CD4-positive, alpha-beta T cell treated with Interleukin-12 subunit alpha and Interleukin-12 subunit beta, for 1 hour (primary cell): ENCODE measurements at regions not wholly inside any gene's neighbourhood (a gene's known extent, or its start where the extent isn't known, plus 50 kb on each side); places are given as distances from the start of the nearest gene placed in this dataset.
"Not testable (repeated sequence)": the region's sequence is repeated elsewhere in the genome, so short reads cannot be mapped to it uniquely, and the experiment has no call there.

Experiments
- DNase-seq: peaks from one replicate; pipeline ENCODE4 v3.0.0-alpha.2; 2020

GRCh38 chr13:104632736-104633135 lies 1566.5 kb upstream of the SLC10A2 start:
- DNase-seq = no peak

GRCh38 chr13:104625201-104625600 lies 1559.0 kb upstream of the SLC10A2 start:
- DNase-seq = no peak

- no peak for DNase-seq
These were observed 1550.8 kb upstream of the SLC10A2 start for GRCh38 chr13:104616990-104617389.

GRCh38 chr13:104614361-104615145 lies 1548.3 kb upstream of the SLC10A2 start:
- DNase-seq = no peak

GRCh38 chr13:104608331-104608730 lies 1542.1 kb upstream of the SLC10A2 start:
- no peak for DNase-seq

- DNase-seq = not testable (repeated sequence)
These were observed 1539.2 kb upstream of the SLC10A2 start for GRCh38 chr13:104605435-104605834.

GRCh38 chr13:104597546-104598180 lies 1531.4 kb upstream of the SLC10A2 start:
- no peak for DNase-seq

- no peak for DNase-seq
These were observed 1529.3 kb upstream of the SLC10A2 start for GRCh38 chr13:104595511-104595910.

GRCh38 chr13:104594806-104595205 lies 1528.6 kb upstream of the SLC10A2 start:
- no peak for DNase-seq

- DNase-seq = no peak
These were observed 1527.5 kb upstream of the SLC10A2 start for GRCh38 chr13:104593693-104594092.

GRCh38 chr13:104593251-104593576 lies 1527.0 kb upstream of the SLC10A2 start:
- DNase-seq = no peak

GRCh38 chr13:104592545-104593250 lies 1526.5 kb upstream of the SLC10A2 start:
- no peak for DNase-seq

GRCh38 chr13:104592127-104592526 lies 1525.9 kb upstream of the SLC10A2 start:
- no peak for DNase-seq

GRCh38 chr13:104586051-104586746 lies 1520.0 kb upstream of the SLC10A2 start:
- DNase-seq = no peak

GRCh38 chr13:104584481-104584880 lies 1518.3 kb upstream of the SLC10A2 start:
- DNase-seq = no peak

- DNase-seq = no peak
These were observed 1514.7 kb upstream of the SLC10A2 start for GRCh38 chr13:104580931-104581330.

- DNase-seq = no peak
These were observed 1511.0 kb upstream of the SLC10A2 start for GRCh38 chr13:104577071-104577815.

- no peak for DNase-seq
These were observed 1505.6 kb upstream of the SLC10A2 start for GRCh38 chr13:104571893-104572229.

GRCh38 chr13:104571161-104571892 lies 1505.1 kb upstream of the SLC10A2 start:
- DNase-seq = no peak

- no peak for DNase-seq
These were observed 1500.9 kb upstream of the SLC10A2 start for GRCh38 chr13:104567114-104567513.

GRCh38 chr13:104565888-104566287 lies 1499.7 kb upstream of the SLC10A2 start:
- no peak for DNase-seq

GRCh38 chr13:104553896-104554295 lies 1487.7 kb upstream of the SLC10A2 start:
- DNase-seq = no peak
